NCI-H2081 treated with DMSO at 0.1 percent for 48 hours (cell line): ENCODE measurements at regions not wholly inside any gene's neighbourhood (a gene's known extent, or its start where the extent isn't known, plus 50 kb on each side); places are given as distances from the start of the nearest gene placed in this dataset.
"Not testable (repeated sequence)": the region's sequence is repeated elsewhere in the genome, so short reads cannot be mapped to it uniquely, and the experiment has no call there.

Experiments
- DNase-seq: peaks from one replicate; lab custom pipeline; 2025; lab: John Stamatoyannopoulos, UW

- DNase-seq = not testable (repeated sequence)
Measured at GRCh38 chr17:445839-446238, 93.2 kb upstream of the RPH3AL start, which contains the start of gene RFLNB. RFLNB (minus strand) TSS chr17:445939.

- DNase-seq = no peak
Measured at GRCh38 chr17:444879-445454, 92.4 kb upstream of the RPH3AL start.

GRCh38 chr17:443109-443508 is 90.5 kb upstream of the RPH3AL start:
- no peak for DNase-seq

GRCh38 chr17:441155-441950 is 88.7 kb upstream of the RPH3AL start:
- no peak for DNase-seq

- DNase-seq = no peak
Measured at GRCh38 chr17:438191-438590, 85.6 kb upstream of the RPH3AL start.

GRCh38 chr17:437545-437944 is 84.9 kb upstream of the RPH3AL start:
- no peak for DNase-seq

GRCh38 chr17:436571-436970 is 84.0 kb upstream of the RPH3AL start:
- DNase-seq = no peak

GRCh38 chr17:432471-432870 is 79.9 kb upstream of the RPH3AL start:
- not testable (repeated sequence) for DNase-seq

GRCh38 chr17:431494-431893 is 78.9 kb upstream of the RPH3AL start:
- no peak for DNase-seq

- no peak for DNase-seq
Measured at GRCh38 chr17:429589-429988, 77.0 kb upstream of the RPH3AL start.

- no peak for DNase-seq
Measured at GRCh38 chr17:428414-428813, 75.8 kb upstream of the RPH3AL start.

GRCh38 chr17:427891-428290 is 75.3 kb upstream of the RPH3AL start:
- no peak for DNase-seq

GRCh38 chr17:427327-427726 is 74.7 kb upstream of the RPH3AL start:
- DNase-seq = no peak

- DNase-seq = no peak
Measured at GRCh38 chr17:422196-422930, 69.8 kb upstream of the RPH3AL start.

- DNase-seq = no peak
Measured at GRCh38 chr17:420479-421175, 68.0 kb upstream of the RPH3AL start.

- no peak for DNase-seq
Measured at GRCh38 chr17:419073-419735, 66.6 kb upstream of the RPH3AL start.

GRCh38 chr17:418421-418751 is 65.8 kb upstream of the RPH3AL start:
- DNase-seq = no peak

GRCh38 chr17:417691-418420 is 65.2 kb upstream of the RPH3AL start:
- DNase-seq = no peak

- DNase-seq = no peak
Measured at GRCh38 chr17:416293-417206, 63.9 kb upstream of the RPH3AL start.

GRCh38 chr17:413706-414380 is 61.2 kb upstream of the RPH3AL start:
- no peak for DNase-seq
